OCI-LY7 (cell line): ENCODE measurements at regions not wholly inside any gene's neighbourhood (a gene's known extent, or its start where the extent isn't known, plus 50 kb on each side); places are given as distances from the start of the nearest gene placed in this dataset.

Source experiments
- BruUV-seq: library from RNA; stranded (reverse); fragments of 400-500 nt; replicated peaks from 2 replicates; lab custom pipeline; 2021; lab: Mats Ljungman, UMichigan
- CTCF ChIA-PET: fragments of 300-600 bp; sonication (Branson Sonifier 250); formaldehyde crosslinking; loops from one replicate; lab custom pipeline; 2022; ENCODE audit warnings: antibody characterized with exemption; ENCODE audit not compliant: unreplicated experiment; lab: Charles Lee
- POLR2A ChIA-PET: fragments of 300-600 bp; sonication (Branson Sonifier 250); formaldehyde crosslinking; loops from one replicate; lab custom pipeline; 2022; ENCODE audit warnings: antibody characterized with exemption; lab: Charles Lee
- DNase-seq: peaks from one replicate; pipeline ENCODE4 v3.0.0-alpha.2; 2015; ENCODE audit warnings: low spot score
- H2AFZ ChIP-seq: fragments of 200-600 bp; sonication (generic), shearing (Covaris generic); 2 replicates; pipeline ENCODE4 v1.6.1; 2014; ENCODE audit warnings: mild to moderate bottlenecking, antibody characterized with exemption, low read length, moderate library complexity
- H3K27ac ChIP-seq: fragments of 200-600 bp; sonication (generic); 2 replicates; pipeline ENCODE4 v1.5.1; 2014; ENCODE audit warnings: mixed run types, low read depth, mild to moderate bottlenecking, moderate library complexity, low read length, inconsistent platforms; ENCODE audit not compliant: poor library complexity, severe bottlenecking
- H3K36me3 ChIP-seq: fragments of 200-600 bp; sonication (generic); 2 replicates; pipeline ENCODE4 v1.6.1; 2014; ENCODE audit warnings: mild to moderate bottlenecking, antibody characterized with exemption, low read length, moderate library complexity, mixed read lengths; ENCODE audit not compliant: insufficient read depth
- H3K4me1 ChIP-seq: fragments of 200-600 bp; sonication (generic); 2 replicates; pipeline ENCODE4 v1.5.1; 2014; ENCODE audit warnings: mild to moderate bottlenecking, low read length; ENCODE audit not compliant: insufficient read depth, poor library complexity, severe bottlenecking
- H3K4me2 ChIP-seq: fragments of 200-600 bp; sonication (generic); 2 replicates; pipeline ENCODE4 v1.6.1; 2014; ENCODE audit warnings: mild to moderate bottlenecking, low read length
- H3K4me3 ChIP-seq: fragments of 200-600 bp; sonication (generic); 2 replicates; pipeline ENCODE4 v1.5.1; 2014; ENCODE audit warnings: mild to moderate bottlenecking, low read depth, low read length; ENCODE audit not compliant: poor library complexity, severe bottlenecking
- H3K79me2 ChIP-seq: fragments of 200-600 bp; sonication (generic); 2 replicates; pipeline ENCODE4 v1.6.1; 2016; ENCODE audit warnings: low read depth, mild to moderate bottlenecking, low read length, moderate library complexity, mixed read lengths; ENCODE audit not compliant: insufficient read depth
- H3K9me2 ChIP-seq: fragments of 200-600 bp; sonication (generic); 2 replicates; pipeline ENCODE4 v1.6.1; 2016; ENCODE audit warnings: mild to moderate bottlenecking, low read length, mixed read lengths; ENCODE audit not compliant: insufficient read depth
- H3K9me3 ChIP-seq: fragments of 200-600 bp; sonication (generic); 2 replicates; pipeline ENCODE4 v1.6.1; 2014; ENCODE audit warnings: mild to moderate bottlenecking, mixed run types, low read length, mixed read lengths
- H4K20me1 ChIP-seq: fragments of 200-600 bp; sonication (generic); 2 replicates; pipeline ENCODE4 v1.6.1; 2014; ENCODE audit warnings: mild to moderate bottlenecking, antibody characterized with exemption, low read length, moderate library complexity, mixed read lengths; ENCODE audit not compliant: insufficient read depth
- CTCF ChIP-seq: fragments of 200-600 bp; sonication (generic); conservative IDR thresholded peaks from 2 replicates; pipeline ENCODE4 v1.5.1; 2014; ENCODE audit warnings: mild to moderate bottlenecking, antibody characterized with exemption, low read length, moderate library complexity, mixed read lengths
- EZH2phosphoT487 ChIP-seq: fragments of 200-600 bp; sonication (generic); IDR thresholded peaks from 2 replicates; pipeline ENCODE4 v1.6.1; 2018; ENCODE audit warnings: low read depth, borderline replicate concordance, mild to moderate bottlenecking, mixed run types, antibody characterized with exemption, low read length, moderate library complexity, mixed read lengths
- intact Hi-C: fragments of 100-400 bp; cut with micrococcal nuclease; formaldehyde crosslinking; loops from one replicate; pipeline ENCODE4 v1.10.0; 2022; ENCODE audit not compliant: unreplicated experiment

GRCh38 chr10:56266120-56266519 is 94.9 kb downstream of the ZWINT start:
- no peaks in the 10 kb centered on the region for H3K4me1 ChIP-seq
- no peak overlapping the region for H3K27ac ChIP-seq
- H2AFZ ChIP-seq, result no peak overlapping the region
- no peak for DNase-seq
- CTCF ChIA-PET, result no interaction called here
- no peaks in the 10 kb centered on the region for H3K9me3 ChIP-seq
- intact Hi-C loops, result no loop called here
- no peak overlapping the region for H3K4me3 ChIP-seq
- H4K20me1 ChIP-seq, result no peaks in the 10 kb centered on the region
- H3K36me3 ChIP-seq, result no peaks in the 10 kb centered on the region
- no TSS peak for BruUV-seq
- H3K4me2 ChIP-seq, result no peak overlapping the region
- no peaks in the 10 kb centered on the region for H3K9me2 ChIP-seq
- TF ChIP-seq CTCF (no peak), EZH2phosphoT487 (no peak)
- POLR2A ChIA-PET, result interaction anchor here (0.7 kb wide), 2 partner anchors 84 to 154 kb away, joined by 3 read pairs; no protein-coding TSS in a partner anchor
- H3K79me2 ChIP-seq, result no peaks in the 10 kb centered on the region

GRCh38 chr10:56258991-56259390 is 102.1 kb downstream of the ZWINT start:
- TF ChIP-seq EZH2phosphoT487, result no peak
- TF ChIP-seq CTCF, result no peak
- Histone ChIP-seq H3K4me2 (no peak overlapping the region), H3K4me3 (no peak overlapping the region), H4K20me1 (no peaks in the 10 kb centered on the region), H3K4me1 (no peaks in the 10 kb centered on the region), H3K9me2 (no peaks in the 10 kb centered on the region), H3K79me2 (no peaks in the 10 kb centered on the region), H3K36me3 (no peaks in the 10 kb centered on the region), H2AFZ (no peak overlapping the region), H3K9me3 (no peaks in the 10 kb centered on the region), H3K27ac (no peak overlapping the region)
- ChIA-PET CTCF (no interaction called here), POLR2A (no interaction called here)
- DNase-seq, result no peak
- intact Hi-C loops, result no loop called here
- BruUV-seq, result no TSS peak

GRCh38 chr10:56258378-56258777 is 102.7 kb downstream of the ZWINT start:
- DNase-seq, result no peak
- ChIA-PET CTCF (no interaction called here), POLR2A (interaction anchor here (0.7 kb wide), 1 partner anchor 1264 kb away, joined by 3 read pairs; no protein-coding TSS in a partner anchor)
- Histone ChIP-seq H3K79me2 (no peaks in the 10 kb centered on the region), H3K36me3 (no peaks in the 10 kb centered on the region), H3K4me1 (no peaks in the 10 kb centered on the region), H4K20me1 (no peaks in the 10 kb centered on the region), H3K27ac (no peak overlapping the region), H3K4me3 (no peak overlapping the region), H3K4me2 (no peak overlapping the region), H2AFZ (no peak overlapping the region), H3K9me3 (no peaks in the 10 kb centered on the region), H3K9me2 (no peaks in the 10 kb centered on the region)
- BruUV-seq, result no TSS peak
- TF ChIP-seq EZH2phosphoT487 (no peak), CTCF (no peak)
- intact Hi-C loops, result no loop called here
